WTC11 (cell line): ENCODE measurements at regions not wholly inside any gene's neighbourhood (a gene's known extent, or its start where the extent isn't known, plus 50 kb on each side); places are given as distances from the start of the nearest gene placed in this dataset.

ENCODE experiments used
- ATAC-seq: fragments of 200-7000 bp; cut with Tn5 transposase; 2 replicates; pipeline ENCODE4 v1.10.0; 2021; ENCODE audit warnings: mild to moderate bottlenecking, moderate library complexity
- CTCF ChIA-PET: fragments of 300-600 bp; sonication (Branson Sonifier 250); formaldehyde crosslinking; loops from one replicate; lab custom pipeline; 2021; ENCODE audit warnings: antibody characterized with exemption; lab: Charles Lee
- POLR2A ChIA-PET: fragments of 350-600 bp; sonication (Branson Sonifier 250); formaldehyde crosslinking; loops from one replicate; lab custom pipeline; 2021; ENCODE audit warnings: antibody characterized with exemption; lab: Charles Lee
- DNase-seq: peaks from one replicate; pipeline ENCODE4 v3.0.0; 2021; ENCODE audit warnings: low spot score
- H3K27ac Mint-ChIP-seq: 2 replicates; pipeline ENCODE4 v1.8.0; 2021; ENCODE audit warnings: mixed read lengths
- H3K27me3 Mint-ChIP-seq: 2 replicates; pipeline ENCODE4 v1.8.0; 2021; ENCODE audit warnings: low read depth, mild to moderate bottlenecking, moderate library complexity, mixed read lengths
- H3K36me3 Mint-ChIP-seq: 2 replicates; pipeline ENCODE4 v1.8.0; 2021; ENCODE audit warnings: mixed read lengths
- H3K4me1 Mint-ChIP-seq: 2 replicates; pipeline ENCODE4 v1.8.0; 2022; ENCODE audit warnings: mixed read lengths
- H3K4me3 Mint-ChIP-seq: 2 replicates; pipeline ENCODE4 v1.8.0; 2021; ENCODE audit warnings: mild to moderate bottlenecking, moderate library complexity, mixed read lengths
- H3K9me3 Mint-ChIP-seq: 2 replicates; pipeline ENCODE4 v1.8.0; 2021; ENCODE audit warnings: mixed read lengths
- ATF1 ChIP-seq: sonication (generic); formaldehyde crosslinking; IDR thresholded peaks from 2 replicates; pipeline ENCODE4 v1.8.1; 2023; ENCODE audit warnings: mild to moderate bottlenecking, moderate library complexity, missing genetic modification reagents
- ATF3 ChIP-seq: sonication (generic); formaldehyde crosslinking; conservative IDR thresholded peaks from 2 replicates; pipeline ENCODE4 v1.8.1; 2022; ENCODE audit warnings: mild to moderate bottlenecking, missing genetic modification reagents
- FOXP1 ChIP-seq: sonication (generic); formaldehyde crosslinking; IDR thresholded peaks from 2 replicates; pipeline ENCODE4 v1.8.0; 2022; ENCODE audit warnings: missing genetic modification reagents, mild to moderate bottlenecking, moderate library complexity, borderline replicate concordance
- FOXP4 ChIP-seq: sonication (generic); formaldehyde crosslinking; IDR thresholded peaks from 2 replicates; pipeline ENCODE4 v1.8.0; 2022; ENCODE audit warnings: mild to moderate bottlenecking, missing genetic modification reagents
- GABPB1 ChIP-seq: sonication (generic); formaldehyde crosslinking; IDR thresholded peaks from 2 replicates; pipeline ENCODE4 v1.8.1; 2023; ENCODE audit warnings: mild to moderate bottlenecking, missing genetic modification reagents
- HMGXB4 ChIP-seq: sonication (generic); formaldehyde crosslinking; IDR thresholded peaks from 2 replicates; pipeline ENCODE4 v1.8.1; 2023; ENCODE audit warnings: mild to moderate bottlenecking, moderate library complexity, missing genetic modification reagents
- JAZF1 ChIP-seq: fragments of 250-450 bp; sonication (Bioruptor Pico); IDR thresholded peaks from 2 replicates; pipeline ENCODE4 v1.9.0; 2021; ENCODE audit warnings: moderate library complexity, mild to moderate bottlenecking, inconsistent platforms
- KAT7 ChIP-seq: sonication (generic); formaldehyde crosslinking; IDR thresholded peaks from 2 replicates; pipeline ENCODE4 v1.8.1; 2023; ENCODE audit warnings: missing genetic modification reagents, mild to moderate bottlenecking, borderline replicate concordance
- MAX ChIP-seq: sonication (generic); formaldehyde crosslinking; IDR thresholded peaks from 2 replicates; pipeline ENCODE4 v1.8.0; 2022; ENCODE audit warnings: mild to moderate bottlenecking, missing genetic modification reagents
- MXD4 ChIP-seq: fragments of 250-450 bp; sonication (Bioruptor Pico); IDR thresholded peaks from 2 replicates; pipeline ENCODE4 v1.8.0; 2021; ENCODE audit warnings: mild to moderate bottlenecking, moderate library complexity, borderline replicate concordance
- NR2C2 ChIP-seq: sonication (generic); formaldehyde crosslinking; IDR thresholded peaks from 2 replicates; pipeline ENCODE4 v1.8.0; 2022; ENCODE audit warnings: mild to moderate bottlenecking, missing genetic modification reagents
- PRRX2 ChIP-seq: fragments of 250-450 bp; sonication (Bioruptor Pico); IDR thresholded peaks from 2 replicates; pipeline ENCODE4 v1.8.0; 2021; ENCODE audit warnings: mild to moderate bottlenecking
- TEAD1 ChIP-seq: sonication (generic); formaldehyde crosslinking; IDR thresholded peaks from 2 replicates; pipeline ENCODE4 v1.8.0; 2022; ENCODE audit warnings: mild to moderate bottlenecking, missing genetic modification reagents
- TP53 ChIP-seq: sonication (generic); formaldehyde crosslinking; IDR thresholded peaks from 2 replicates; pipeline ENCODE4 v1.8.1; 2023; ENCODE audit warnings: mild to moderate bottlenecking, missing genetic modification reagents
- USF2 ChIP-seq: sonication (generic); formaldehyde crosslinking; IDR thresholded peaks from 2 replicates; pipeline ENCODE4 v1.8.1; 2023; ENCODE audit warnings: mild to moderate bottlenecking, missing genetic modification reagents, moderate library complexity
- ZNF263 ChIP-seq: sonication (generic); formaldehyde crosslinking; IDR thresholded peaks from 2 replicates; pipeline ENCODE4 v1.8.1; 2022; ENCODE audit warnings: low read depth, mild to moderate bottlenecking, moderate library complexity, missing genetic modification reagents
- ZNF281 ChIP-seq: sonication (generic); formaldehyde crosslinking; IDR thresholded peaks from 2 replicates; pipeline ENCODE4 v1.8.0; 2023; ENCODE audit warnings: mild to moderate bottlenecking, missing genetic modification reagents
- ZNF425 ChIP-seq: fragments of 250-450 bp; sonication (Bioruptor Pico); conservative IDR thresholded peaks from 2 replicates; pipeline ENCODE4 v1.9.0; 2021; ENCODE audit warnings: mild to moderate bottlenecking
- ZNF532 ChIP-seq: fragments of 250-450 bp; sonication (Bioruptor Pico); IDR thresholded peaks from 2 replicates; pipeline ENCODE4 v1.9.0; 2021; ENCODE audit warnings: mild to moderate bottlenecking, borderline replicate concordance

- no peak for TF ChIP-seq ZNF281
- no peak for TF ChIP-seq MAX (CRISPR knock-in tag)
Observed at GRCh38 chr16:54742436-54742835, 188.2 kb upstream of the IRX5 start (continued).

GRCh38 chr16:54739381-54739780 is 191.3 kb upstream of the IRX5 start:
- no peak for TF ChIP-seq PRRX2 (CRISPR knock-in tag)
- TF ChIP-seq MXD4 (CRISPR knock-in tag), result no peak
- TF ChIP-seq KAT7, result no peak
- no peak for TF ChIP-seq ATF1 (CRISPR knock-in tag)
- TF ChIP-seq TEAD1 (CRISPR knock-in tag), result no peak
- TF ChIP-seq TP53 (CRISPR knock-in tag), result no peak
- no peak for TF ChIP-seq FOXP4 (CRISPR knock-in tag)
- TF ChIP-seq ZNF532, result no peak
- TF ChIP-seq HMGXB4 (CRISPR knock-in tag), result no peak
- no peak for TF ChIP-seq GABPB1 (CRISPR knock-in tag)
- no peak for TF ChIP-seq JAZF1 (CRISPR knock-in tag)
- no peak for TF ChIP-seq ZNF425 (CRISPR knock-in tag)
- TF ChIP-seq ZNF263 (CRISPR knock-in tag), result no peak
- TF ChIP-seq USF2 (CRISPR knock-in tag), result no peak
- no peak for TF ChIP-seq NR2C2 (CRISPR knock-in tag)
- no peak for TF ChIP-seq ATF3 (CRISPR knock-in tag)
- TF ChIP-seq FOXP1 (CRISPR knock-in tag), result no peak
- DNase-seq (no peak), ATAC-seq (no peak)
- H3K4me3 Mint-ChIP-seq, result no peak overlapping the region
- peaks cover 5% of the 10 kb centered on the region; the same call in 1 of the 2 replicates for H3K4me1 Mint-ChIP-seq
- 0 out of 2 replicates have a peak, but pooled peaks cover 5% of the 10 kb centered on the region for H3K9me3 Mint-ChIP-seq
- no peaks in the 10 kb centered on the region for H3K36me3 Mint-ChIP-seq
- no peak overlapping the region for H3K27ac Mint-ChIP-seq
- CTCF ChIA-PET, result no interaction called here
- H3K27me3 Mint-ChIP-seq, result no peaks in the 10 kb centered on the region
- POLR2A ChIA-PET, result no interaction called here
